DMS53 treated with DMSO at 0.1 percent for 48 hours (cell line): ENCODE measurements at regions not wholly inside any gene's neighbourhood (a gene's known extent, or its start where the extent isn't known, plus 50 kb on each side); places are given as distances from the start of the nearest gene placed in this dataset.

ENCODE experiments used
- DNase-seq: peaks from one replicate; lab custom pipeline; 2025; ENCODE audit not compliant: unreplicated experiment; lab: John Stamatoyannopoulos, UW

DNA sequence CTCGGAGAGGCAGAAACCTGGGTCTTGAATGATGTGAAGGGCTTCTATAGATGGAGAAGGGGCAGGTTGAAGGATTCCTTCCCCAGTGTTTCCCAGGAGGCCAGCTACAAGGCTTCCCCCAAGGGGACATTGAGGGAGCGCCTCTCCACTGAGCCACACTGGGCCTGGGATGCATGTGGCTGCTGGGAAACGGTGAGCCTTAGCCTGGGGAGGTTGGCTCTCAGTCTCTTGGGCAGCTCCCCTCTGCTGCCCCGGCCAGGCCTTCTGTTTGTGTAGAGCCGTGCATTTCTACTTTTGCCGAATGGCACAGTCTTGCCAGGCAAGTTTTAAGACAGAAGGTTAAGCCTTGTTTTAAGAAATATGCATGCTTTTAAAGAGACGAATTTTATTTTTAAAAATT lies 254.4 kb upstream of the POU3F1 start:
- no peak for DNase-seq

DNA sequence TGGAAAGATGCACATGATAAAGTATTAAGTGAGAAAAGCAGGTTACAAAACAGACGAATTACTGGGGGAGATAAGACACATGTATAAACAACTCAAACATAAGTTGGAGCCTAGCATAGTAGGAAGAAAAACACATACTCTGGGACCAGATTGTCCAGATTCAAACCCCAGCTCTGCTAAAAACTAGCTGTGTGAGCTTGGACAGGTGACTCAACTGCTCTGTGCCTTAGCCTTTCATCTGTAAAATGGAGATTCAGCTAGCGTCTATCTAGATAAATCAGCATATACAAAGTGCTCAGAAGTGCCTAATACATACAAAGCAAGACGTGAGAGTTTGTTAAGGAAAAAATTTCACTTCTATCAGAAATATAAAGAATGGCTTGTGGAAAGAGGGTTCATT lies 254.0 kb upstream of the POU3F1 start:
- no peak for DNase-seq

DNA sequence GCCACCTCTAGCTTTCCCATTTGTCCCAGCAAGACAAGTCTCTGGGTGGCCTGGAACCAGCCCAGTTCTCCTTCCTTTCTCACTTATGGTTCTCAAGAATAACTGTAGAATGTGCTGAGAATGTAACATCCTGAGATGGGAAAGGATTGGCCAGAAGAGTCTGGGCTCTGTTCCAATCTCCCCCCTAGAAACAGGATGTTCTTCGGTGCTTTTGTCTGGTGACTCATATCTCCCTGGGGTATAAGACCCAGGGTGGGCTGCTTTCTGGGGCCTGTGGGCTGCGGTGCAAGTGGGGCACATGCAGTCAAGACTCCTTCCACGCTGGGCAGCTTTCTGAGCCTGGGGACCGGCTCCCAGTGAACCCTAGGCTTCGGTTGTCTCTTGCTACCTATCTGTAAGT lies 251.2 kb upstream of the POU3F1 start:
- DNase-seq = no peak

DNA sequence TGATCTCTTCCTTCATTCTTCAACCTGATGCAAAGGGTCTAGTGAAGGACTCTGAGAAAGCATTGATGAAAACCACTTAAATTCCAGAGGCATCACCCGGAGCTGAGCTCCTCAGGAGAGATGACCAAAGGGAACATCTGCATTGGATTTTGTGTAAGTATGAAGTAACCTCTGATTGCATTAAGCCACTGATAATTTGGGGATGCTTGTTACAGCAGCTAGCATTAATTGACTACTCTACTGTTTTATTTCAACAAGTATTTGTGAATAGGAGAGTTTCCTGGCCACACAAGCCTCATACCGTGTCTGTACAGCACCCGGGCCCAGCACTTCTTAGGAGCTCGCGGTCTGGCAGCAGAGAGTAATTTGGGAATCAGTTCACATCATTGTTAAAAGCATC lies 250.7 kb upstream of the POU3F1 start:
- DNase-seq = no peak

DNA sequence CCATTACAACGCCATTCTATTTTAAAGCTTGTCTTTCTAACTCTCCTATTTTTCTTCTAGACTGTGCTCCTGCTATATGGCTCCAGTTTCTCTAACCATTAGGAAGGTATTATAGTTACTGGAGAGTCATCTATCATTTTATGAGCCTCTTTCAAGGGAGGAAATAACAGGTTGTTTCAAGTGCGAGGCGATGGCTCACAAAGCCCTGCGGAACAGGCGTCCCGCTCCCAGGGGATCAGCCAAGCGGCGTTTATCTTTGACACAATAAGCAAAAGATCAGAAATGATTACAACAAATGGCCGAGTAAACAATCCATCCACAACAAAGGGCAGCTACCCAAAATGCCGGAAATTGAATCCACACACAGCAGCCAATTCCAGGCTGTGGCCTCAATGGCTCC lies 249.5 kb upstream of the POU3F1 start:
- DNase-seq = no peak

DNA sequence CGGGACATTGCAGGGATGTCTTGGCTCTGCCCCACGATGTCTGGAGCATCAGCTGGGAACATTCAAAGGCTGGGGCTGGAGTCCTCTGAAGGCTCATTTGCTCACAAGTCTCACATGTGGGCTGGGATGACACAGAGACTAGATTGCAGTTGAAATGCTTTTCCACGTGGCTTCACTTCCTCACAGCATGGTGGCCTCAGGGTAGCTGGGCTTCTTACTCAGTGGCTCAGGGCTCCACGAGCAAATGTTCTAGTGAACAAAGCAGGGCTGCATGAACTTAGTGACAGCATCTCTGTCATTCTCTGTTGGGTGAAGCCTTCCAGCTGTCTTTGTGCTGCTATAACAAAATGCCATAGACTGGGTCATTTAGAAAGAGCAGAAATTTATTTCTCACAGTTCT lies 247.0 kb upstream of the POU3F1 start:
- no peak for DNase-seq

DNA sequence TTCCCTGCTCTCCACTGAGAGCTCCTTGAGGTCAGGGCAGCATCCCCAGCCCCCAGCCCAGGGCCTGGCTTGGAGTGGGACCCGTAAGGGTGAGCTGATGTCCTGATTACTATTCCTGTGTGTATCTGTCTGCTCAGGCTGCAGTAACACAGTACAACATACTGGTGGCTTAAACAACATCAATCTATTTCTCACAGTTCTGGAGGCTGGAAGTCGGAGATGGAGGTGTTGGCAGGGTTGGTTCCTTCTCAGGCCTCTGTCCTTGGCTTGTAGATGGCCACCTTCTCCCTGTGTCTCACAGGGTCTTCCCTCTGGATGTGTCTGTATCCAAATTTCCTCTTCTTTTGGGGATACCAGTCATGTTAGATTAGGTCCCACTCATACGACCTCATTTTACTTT lies 246.4 kb upstream of the POU3F1 start:
- no peak for DNase-seq

DNA sequence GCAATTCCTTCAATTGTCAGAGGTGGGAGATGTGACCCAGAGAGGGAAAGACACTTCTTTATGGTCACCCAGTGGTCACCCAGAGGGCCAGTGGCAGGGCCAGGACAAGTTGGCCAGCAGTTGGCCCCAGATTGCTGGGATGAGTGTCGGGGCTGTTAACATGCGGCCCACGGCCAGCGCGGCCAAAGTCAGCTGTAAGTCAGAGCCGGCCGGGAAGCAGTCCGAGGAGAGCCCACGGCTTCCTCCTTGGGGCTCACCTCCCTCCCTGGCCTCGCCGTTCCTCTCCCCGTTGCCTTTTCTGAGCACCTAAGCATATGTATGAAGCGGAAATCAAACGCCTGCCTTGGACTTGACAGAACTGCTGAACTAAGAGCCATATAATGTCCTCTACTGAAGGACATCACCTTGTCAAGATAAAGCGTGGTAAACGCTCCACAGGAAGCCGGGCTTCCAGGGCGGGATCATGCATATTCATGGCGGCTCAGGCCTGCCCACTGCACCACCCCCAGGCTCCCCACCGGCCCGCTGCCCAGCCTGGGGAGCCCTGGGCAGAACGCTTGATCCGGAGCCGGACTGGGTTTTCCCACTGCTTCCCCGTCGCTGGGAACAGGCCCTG lies 245.4 kb upstream of the POU3F1 start:
- no peak for DNase-seq

DNA sequence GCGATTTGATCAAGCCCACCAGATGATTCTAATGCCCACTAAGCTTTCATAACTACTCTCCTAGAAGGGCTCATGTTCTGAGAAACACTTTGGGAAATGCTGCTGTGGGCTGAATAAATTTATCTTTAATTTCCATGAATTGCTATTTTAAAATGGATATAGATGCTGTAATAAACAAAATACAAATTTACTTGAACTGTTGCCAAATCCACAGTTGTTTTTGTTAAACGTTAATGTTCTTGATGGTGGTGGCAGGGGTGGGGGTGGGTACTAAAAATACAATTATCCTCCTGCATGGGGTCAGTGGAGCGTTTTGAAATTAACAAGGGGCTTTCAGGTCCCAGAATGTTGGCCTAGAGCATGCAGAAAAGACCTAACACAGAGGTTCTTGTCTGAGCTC lies 244.7 kb upstream of the POU3F1 start:
- no peak for DNase-seq

DNA sequence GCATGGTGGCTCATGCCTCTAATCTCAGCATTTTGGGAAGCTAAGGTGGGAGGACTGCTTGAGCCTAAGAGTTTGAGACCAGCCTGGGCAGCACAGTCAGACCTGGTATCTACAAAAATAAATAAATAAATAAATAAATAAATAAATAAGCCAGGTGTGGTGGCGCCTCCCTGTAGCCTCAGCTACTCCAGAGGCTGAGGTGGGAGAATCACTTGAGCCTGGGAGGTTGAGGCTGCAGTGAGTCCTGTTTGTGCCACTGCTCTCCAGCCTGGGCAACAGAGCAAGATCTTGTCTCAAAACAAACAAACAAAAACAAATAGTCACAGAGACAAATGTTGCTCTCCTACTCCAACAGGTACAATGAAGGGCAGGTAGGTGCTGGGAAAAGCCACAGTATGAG lies 242.4 kb upstream of the POU3F1 start:
- DNase-seq = no peak

DNA sequence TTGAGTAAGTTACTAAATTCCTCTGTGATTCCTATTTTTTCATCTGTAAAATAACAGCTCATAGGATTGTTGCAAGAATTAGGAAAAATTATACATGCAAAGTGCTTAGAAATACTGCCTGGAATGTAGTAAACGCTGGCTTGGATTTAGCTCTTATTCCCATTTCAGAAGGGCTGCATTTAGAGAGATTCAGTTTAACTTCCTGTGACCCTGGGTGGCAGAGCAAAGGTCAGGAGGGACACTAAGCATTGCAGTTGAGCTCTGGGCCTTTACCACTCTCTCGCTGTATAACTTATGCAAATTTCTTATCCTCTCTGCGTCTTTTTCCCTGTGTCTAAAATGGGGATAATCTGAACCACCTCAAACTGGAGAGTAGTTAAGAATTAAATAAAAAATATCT lies 241.0 kb upstream of the POU3F1 start:
- no peak for DNase-seq

DNA sequence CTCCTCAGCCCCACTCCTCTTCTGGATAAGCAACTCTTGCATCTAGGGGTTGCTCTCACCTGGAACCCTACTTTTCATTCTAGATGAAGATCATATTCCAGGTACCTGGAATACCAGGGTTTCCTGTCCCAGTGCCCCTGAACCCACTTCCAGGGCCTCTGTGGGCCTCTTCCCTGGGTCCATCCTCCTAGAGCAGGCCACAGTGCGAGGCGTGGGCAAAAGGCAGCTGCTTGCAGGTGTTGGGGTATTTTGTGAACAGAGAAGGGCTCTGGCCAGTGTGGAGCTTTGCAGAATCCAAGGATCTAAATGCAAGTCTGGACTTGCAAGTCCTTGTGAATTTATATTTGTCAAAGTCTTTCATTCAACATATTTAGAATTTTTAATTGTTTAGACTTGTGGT lies 240.4 kb upstream of the POU3F1 start:
- DNase-seq = no peak

DNA sequence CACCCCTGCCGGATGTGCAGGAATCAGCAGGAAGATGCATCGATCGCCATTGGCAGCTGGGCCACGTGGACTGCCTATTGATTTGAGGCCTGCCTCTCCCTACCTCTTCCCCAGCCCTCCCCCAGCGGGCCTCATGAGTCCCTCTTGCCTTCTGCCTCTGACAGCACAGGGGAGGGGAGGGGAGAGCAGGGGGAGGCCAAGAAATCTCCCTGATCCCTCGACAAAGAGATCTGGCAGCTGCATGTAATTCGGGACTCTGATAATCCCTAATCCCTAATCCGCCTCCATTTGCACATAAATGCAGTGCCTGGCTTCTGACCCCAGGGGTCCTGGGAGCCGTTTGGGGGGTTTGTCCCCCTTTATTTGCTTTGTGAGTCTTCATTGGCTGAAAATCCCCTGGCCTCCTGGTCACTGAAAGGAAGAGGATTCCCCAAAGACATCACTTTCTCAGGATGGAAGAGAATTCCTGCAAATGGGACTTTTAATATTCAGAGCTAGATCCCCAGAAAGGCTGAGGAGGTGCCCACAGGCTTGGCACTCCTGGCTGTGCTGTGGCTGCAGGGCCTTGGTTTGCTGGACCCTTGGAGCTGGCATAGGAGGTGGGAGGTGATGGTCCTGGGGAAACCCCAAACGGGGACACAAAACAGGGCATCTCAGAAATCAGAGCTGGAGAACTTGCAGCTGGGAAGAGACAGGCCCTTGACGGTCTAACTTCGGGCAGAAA lies 239.4 kb upstream of the POU3F1 start:
- DNase-seq = no peak

DNA sequence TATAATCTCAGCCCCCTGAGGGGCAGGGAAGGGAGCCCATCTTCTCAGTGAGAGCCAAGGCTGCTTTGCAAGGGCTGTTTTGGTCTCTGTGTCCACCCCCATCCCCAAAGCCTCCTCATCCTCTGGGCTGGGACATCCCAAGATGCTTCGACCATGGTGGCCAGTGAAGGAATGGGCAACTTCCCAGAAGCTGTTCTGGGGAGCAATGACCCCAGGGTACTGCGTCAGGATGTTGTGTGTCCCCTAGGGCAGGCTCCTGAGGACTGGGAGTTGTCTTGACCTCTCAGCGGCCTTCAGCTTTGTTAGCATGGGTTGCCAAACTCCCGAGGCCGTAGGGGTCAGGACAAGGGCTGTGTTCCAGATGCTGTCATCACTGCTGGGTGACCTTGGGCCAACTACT lies 238.4 kb upstream of the POU3F1 start:
- no peak for DNase-seq

DNA sequence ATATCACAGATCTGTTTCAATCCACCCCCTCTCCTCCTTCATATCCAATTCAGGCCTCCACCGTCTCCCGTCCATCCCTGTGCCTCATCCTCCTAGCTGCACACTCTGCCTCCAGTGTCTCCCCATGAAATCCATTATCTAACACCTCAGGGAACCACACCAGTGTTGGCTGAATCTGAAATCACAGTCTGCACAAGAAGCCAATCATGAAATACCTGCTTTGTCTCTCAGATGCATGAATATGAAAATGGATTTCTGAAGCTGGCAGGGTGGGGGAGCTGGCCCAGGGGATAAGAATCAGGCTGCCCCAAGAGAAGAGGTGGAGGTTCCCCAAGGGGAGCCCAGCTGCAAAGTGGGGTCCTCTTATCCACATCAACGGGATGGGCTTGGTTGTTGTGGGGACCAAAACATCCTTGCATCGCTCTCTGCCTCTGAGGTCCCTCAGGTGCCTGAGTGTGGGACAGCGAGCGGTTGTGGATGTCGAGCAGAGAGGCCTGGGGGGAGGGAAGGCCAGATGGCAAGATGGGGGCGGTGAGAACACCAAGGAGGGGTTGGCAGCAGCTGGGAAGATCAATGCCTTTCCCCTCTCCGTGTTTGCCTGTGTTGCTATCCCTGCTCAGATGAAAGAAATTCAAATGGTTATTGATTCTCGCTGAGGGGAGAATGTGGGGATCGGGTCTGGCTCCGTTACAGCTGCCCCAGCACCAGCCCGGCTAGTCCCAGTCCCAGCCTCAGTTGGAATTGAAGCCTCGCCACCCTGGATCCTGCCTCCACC lies 237.3 kb upstream of the POU3F1 start:
- no peak for DNase-seq

DNA sequence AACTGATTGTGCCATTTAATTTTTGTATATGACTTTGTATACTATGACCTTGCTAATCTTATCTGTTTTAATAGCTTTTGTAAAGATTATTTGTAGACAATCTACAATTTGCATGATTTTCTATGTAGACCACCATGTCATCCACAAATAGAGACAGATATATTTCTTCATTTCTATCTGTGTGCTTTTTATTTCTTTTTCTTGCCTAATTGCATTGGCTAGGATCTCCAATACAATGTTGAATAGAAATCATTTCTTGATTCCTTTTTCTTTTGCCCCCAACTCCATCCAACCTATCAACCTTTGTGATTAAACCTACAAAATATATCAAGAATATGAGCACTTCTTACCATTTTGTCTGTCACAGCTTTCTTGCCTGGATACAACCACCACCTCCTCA lies 232.6 kb upstream of the POU3F1 start:
- no peak for DNase-seq

DNA sequence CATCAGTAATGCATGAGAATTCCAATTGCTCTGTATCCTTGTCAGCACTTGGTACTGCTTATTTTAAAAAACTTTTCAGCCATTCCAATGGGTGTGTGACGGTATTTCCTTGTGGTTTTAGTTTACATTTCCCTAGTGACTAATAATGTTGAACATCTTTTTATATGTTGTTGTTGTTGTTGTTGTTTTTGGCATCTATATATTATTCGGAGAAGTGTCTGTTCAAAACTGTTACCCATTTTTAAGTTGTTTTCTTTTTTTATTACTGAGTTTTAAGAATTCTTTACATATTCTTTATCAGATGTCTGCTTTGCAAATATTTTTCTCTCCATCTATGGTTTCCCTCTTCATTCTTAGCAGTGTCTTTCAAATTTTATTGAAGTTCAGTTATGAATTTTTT lies 231.1 kb upstream of the POU3F1 start:
- DNase-seq = no peak

DNA sequence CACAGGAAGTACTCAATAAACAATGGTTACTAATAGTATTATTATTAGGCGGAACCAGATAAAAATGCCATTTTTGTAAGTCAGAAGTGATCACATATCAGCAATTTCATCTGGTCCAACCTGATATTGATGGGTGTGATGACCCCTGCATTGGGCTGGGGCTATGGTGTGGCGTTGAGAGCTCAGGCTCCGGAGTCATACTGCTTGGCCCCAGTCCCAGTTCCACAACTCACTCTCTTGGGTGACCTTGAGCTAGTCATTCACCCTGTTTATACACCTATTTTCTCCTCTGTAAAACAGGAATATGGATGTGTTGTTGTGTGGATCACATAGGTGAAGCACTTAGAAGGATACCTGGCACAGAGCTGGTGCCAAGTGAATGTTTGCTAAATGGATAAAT lies 229.4 kb upstream of the POU3F1 start:
- no peak for DNase-seq

DNA sequence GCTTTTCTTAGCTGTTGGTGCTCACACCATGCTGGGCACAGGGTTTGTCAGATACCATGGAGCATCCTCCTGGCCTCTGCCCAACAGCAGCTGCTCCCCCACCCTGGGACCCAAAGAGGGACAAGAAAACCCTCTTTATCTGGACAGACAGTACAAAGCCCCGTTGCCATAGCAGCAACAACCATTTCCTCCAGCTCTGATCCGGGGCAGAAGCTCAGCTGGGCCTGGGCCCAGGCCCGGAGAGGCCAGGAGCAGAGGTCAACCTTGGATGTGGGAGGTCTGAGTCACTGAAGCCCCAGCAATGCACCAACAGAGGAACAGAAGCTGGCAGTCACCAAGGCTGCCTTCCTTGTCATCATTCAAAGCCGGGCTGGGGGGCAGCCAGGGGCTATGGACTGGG lies 228.4 kb upstream of the POU3F1 start:
- no peak for DNase-seq

DNA sequence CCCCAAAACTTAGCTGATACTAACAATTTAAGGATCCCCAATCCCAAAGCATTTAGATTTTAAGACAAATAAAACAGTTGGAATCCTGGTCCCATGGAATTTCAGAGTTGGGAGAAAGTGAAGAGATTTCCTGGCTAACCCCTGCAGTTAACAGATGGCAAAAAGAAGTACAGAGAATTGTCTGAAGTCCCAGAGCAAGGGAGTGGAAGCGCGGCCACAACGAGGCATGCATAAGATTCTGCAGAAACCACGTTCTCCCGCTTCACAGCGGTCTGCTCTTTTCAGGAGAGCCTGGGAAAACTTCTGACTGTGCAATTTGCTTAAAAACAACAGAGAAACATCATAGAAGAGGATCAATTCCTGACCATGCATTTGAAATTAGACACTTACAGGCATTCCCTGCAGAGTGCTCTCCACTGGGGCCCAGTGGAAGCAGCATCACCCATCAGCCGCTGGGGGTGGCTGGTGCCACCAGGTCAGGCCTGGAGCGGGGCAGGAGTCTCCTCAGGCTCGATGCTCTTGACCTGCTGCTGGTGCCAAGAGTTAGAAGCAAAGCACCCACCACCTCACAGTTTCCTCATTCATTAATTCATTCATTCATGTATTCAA lies 226.7 kb upstream of the POU3F1 start:
- no peak for DNase-seq

DNA sequence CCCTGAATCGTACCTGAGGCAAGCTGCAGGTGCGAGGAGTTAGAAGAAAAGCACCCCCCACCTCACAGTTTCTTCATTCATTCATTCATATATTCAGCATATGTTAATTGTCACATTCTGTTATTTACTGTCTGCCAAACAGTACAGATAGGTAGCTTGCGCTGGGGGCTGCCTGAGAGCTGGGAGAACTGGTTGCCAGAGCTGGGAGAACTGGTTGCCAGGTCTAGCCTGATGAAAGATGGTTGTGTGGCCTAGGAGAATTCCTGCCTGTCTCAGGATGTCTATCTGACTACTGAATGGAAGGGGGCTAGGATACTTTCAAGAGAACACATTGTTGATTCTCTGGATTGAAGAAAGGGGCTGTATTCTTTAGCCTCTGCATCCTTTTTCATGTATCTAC lies 225.9 kb upstream of the POU3F1 start:
- DNase-seq = no peak
